NCI-H2196 (cell line): ENCODE measurements at regions not wholly inside any gene's neighbourhood (a gene's known extent, or its start where the extent isn't known, plus 50 kb on each side); places are given as distances from the start of the nearest gene placed in this dataset.

ENCODE experiments used
- DNase-seq: peaks from one replicate; lab custom pipeline; 2025; ENCODE audit not compliant: unreplicated experiment; lab: John Stamatoyannopoulos, UW

DNA sequence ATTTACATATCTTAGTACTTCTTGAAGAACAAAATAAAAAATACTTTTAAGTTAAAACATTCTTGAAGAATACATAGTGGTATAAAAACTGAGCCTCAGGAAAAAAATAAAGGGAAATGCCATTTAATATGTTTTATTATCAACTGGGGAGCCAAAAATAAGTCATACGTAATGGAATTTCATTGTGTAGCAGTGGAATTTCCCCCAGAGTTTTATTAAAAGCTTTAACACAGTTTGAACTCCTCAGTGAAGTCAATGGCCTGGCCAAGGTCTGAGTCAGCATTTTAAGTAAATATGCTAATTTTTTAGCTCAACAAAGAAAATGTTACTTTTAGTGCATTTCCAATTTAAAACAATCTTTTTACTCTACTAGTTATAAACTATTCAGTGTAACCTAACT, 350.1 kb upstream of the ATP2B1 start:
- DNase-seq: no peak

DNA sequence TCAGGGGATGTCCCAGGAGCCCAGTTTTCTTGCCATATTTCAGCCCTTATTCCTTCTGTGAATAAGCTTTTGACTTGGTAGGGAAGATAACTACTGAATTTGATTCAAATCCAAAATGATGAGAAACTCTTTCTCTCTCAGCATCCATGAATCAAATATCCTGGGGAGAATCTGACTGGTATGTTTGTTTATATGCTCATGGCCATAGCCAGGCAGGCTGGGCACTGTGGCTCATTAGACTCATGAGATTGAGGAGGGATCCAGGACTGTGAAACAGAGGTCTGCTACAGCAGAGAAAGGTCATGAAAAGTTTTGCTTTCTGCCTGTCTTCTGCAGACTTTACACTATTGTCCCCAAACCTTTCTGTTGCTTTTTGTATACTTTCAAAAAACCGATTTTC, 346.4 kb upstream of the ATP2B1 start:
- no peak for DNase-seq

DNA sequence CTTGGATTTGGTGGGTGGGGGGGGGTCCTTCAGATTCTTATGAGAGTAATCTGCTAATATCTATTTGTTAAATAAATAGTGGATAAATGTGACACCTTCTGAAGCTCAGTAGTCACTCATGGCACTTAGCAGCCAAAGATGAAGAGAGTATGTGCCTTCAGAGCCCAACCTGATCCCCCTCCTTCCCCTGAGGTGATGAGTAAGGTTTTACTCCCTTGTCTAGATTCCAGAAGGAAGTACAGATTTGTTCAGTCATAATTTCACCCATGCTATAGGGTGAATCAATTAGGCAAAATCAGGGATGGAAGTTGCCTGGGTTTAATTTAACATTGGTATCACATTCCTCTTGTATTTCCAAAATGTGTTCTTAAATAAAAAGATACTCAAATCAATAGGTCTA, 340.3 kb upstream of the ATP2B1 start:
- no peak for DNase-seq

DNA sequence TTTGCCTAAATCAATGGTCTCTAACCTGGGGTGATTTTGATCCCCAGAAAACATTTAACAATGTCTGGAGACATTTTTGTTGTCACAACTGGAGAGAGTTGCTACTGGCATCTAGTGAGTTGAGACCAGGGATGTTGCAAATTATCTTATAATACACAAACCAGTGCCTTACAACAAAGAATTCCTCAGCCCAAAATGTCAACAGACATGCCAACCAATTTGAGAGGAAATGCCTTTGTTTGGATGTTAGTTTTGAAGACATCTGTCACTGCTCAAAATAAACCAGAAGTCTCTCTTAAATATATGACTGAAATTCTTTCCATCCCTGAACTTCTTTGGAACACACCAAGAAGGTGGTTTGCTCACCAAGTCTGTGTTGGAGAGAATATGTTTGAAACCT, 336.9 kb upstream of the ATP2B1 start:
- DNase-seq: no peak

DNA sequence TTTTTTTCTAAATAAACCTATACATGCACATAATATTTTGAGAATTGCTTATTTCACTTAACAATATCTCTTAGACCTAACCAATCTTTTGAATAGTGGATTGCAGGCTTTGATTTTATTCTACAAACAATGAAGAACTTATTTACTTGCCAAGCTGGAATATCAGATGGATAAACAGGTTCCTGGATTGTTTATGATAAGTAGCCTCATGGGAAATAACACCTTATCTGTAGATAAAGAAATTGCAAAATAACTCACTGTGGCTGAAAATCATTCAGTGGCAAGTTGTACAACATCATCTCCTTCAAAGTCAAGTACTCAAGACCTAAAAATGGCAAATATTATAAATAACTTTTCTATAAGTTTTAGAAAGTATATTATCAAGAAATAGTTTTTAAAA, 335.4 kb upstream of the ATP2B1 start:
- DNase-seq: no peak

DNA sequence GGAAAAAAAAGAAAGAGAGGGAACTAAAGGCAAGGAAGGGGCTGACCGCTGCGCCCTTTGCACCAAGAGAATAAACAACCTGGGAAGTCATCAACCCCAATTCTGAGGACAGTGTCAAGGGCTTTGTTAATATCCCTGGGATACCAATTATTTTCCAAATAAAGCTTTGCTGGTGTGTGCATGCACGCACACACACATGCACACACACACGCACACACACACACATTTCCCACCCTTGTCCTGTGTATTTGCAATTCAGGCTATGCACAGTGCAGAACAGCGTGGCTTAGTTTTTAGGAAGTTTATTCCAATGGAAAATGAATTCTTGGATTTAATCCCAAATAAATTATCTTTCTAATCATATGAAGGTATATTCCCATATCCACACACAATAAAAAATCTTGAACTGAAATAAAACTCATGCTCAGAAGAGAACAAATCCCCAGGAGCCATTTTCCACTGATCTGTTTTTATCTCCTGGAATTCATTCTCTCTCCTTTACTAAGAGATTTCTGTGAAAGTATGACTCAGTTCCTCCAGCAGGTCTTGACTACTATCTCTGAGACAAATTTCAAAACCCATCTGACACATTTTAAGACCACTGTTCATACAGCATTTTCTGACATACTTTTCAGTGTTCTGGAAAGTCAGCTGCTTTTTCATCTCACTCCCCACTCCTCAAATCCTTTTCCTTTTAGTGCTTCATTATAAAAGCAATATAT, 334.4 kb upstream of the ATP2B1 start:
- DNase-seq: no peak

DNA sequence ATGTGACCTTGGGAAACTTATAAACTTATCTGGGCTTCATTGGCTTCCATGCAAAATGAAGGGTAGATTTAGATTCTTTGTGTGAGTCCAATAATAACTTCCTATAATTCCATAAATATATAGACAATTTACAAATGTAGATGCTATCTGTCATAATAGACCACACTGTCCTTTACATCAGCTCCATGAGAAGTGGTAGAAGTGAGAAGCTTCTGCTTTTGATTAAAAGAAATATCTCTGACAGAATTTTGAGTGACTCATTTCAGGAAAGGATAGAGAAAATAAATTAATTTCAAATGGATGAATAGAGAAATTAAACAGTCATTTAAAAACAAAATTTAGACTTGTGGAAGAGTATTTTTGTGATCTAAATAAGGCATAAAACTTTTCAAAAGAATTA, 329.7 kb upstream of the ATP2B1 start:
- no peak for DNase-seq

DNA sequence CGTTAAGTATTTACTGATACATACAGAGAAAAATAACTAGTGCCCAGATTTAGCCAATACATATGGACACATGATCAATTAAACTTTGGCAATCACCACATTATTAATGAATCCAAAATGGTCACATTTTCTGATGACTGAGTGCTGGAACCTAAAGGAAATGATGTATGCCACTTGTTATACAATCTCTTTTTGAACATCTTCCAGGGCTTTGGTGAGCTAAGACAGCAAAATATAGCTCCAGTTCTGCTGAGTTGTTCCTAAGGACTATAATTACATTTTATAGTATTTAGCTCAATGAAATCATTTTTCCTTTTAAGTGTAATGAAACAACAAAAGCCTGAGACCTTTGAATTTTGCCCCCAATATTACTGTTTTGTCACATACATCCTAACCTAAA, 329.1 kb upstream of the ATP2B1 start:
- DNase-seq: no peak

DNA sequence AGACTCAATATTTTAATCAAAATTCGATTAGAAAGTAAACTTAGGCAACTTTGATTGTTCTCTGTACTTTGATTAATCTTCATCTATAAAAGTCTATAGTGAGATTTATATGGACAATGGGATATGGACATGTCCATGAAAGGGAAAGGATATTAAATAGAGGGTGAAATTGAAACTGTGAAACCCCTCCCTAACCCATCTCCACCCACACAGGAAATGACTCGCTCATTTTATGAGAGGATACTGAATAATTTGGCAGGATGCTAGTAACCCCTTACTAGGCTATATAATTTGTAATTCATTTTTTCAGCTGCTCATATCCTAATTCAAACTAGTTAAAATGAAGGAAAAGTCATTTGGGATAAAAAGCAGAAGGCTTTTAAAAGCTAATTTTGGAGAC, 328.0 kb upstream of the ATP2B1 start:
- no peak for DNase-seq

DNA sequence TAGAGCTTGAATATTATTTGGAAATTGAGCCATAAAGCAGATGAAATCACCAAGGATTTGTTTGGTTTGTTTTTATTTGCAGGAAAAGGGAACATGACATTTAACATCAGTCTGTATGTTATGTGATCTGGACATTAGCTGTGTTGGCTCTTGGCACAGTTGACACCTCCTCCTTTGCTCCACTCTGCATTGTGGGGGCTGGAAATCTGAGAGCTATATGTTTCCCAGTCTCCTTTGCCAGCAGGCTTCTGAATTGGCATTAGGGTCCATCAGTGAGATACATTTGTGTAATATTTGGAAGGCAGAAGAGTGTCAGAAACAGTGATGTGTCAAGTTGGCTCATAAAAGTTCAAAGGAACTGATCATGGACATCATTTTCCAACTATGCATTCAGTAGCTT, 322.1 kb upstream of the ATP2B1 start:
- no peak for DNase-seq

DNA sequence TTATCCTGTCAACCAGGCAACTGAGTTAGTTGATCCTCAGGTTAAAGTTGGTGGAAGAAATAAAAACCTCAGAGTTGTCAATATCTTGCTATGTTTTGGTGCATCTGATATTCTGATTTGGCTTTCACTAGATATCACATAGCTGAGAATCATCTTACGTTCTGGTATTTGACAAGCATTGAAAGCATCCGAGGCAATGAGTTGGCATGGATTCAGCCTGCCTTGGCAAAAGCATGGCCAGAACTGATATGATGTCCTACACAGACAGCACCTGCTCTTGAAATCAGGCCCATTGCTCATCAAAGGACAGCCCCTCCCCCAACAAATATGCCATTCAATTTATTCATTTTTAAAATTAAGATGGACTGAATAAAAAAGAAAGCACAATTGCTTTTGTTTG, 320.7 kb upstream of the ATP2B1 start:
- DNase-seq: no peak

DNA sequence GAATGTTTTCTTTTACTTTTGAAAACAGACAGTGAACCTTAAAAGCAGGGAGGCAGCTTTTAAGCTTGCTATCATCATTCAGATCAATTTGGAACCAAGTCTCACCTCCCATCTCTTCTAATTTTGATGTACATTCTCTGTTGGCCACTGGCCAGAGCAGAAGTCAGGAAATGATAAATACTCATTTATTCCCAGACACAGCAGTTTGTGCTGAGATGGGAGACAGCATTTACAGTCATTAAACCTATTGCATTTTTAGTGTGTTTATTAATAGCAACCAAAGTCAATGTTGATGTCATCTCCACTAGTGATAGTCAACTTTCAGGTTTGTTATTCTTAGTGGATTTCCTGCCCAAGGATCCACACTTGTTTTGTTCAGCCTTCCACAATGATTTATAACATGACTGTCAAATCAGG, 320.0 kb upstream of the ATP2B1 start:
- no peak for DNase-seq

DNA sequence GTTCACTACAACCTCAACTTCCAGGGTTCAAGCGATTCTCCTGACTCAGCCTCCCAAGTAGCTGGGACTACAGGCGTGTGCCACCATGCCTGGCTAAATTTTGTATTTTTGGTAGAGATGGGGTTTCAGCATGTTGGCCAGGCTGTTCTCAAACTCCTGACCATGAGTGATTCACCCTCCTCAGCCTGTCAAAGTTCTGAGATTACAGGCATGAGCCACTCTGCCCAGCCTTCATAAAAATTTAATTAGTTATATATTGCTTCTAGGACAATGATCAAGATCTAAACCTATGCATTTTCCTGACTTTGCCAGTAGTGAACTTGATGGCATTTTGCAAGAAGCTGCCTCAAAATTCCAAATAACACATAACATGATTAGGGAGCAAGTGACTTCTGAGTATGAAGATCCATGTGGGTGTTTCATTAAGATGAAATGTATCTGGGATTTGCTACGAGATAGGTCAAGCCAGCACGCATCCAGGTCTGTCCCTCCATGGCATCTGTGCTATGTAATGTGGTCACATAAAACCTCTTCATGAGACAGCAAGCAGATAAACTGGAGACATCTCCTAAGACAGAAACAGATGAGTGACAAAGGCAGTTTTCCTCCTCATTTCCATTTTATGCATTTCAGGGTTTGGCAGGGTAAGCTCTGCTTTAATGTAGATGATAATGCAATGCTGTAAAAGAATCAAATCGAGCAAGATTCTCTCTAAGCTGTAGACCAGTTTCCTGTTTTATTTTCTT, 319.4 kb upstream of the ATP2B1 start:
- DNase-seq: no peak

DNA sequence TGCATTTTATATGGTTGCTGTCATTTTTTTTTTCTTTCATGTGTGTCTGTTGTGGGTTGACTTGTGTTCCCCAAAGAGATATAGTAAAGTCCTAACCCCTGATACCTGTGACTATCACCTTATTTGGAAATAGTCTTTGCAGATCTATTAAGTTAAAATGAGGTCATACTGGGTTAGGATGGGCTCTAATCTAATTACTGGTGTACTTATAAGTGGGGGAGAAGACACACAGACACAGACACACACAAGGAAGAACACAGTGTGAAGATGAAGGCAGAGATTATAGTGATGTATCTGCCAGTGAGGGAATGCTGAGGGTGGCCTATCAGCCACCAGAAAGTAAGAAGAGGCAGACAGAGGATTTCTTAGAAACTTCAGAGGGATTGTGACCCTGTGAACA, 318.4 kb upstream of the ATP2B1 start:
- no peak for DNase-seq

DNA sequence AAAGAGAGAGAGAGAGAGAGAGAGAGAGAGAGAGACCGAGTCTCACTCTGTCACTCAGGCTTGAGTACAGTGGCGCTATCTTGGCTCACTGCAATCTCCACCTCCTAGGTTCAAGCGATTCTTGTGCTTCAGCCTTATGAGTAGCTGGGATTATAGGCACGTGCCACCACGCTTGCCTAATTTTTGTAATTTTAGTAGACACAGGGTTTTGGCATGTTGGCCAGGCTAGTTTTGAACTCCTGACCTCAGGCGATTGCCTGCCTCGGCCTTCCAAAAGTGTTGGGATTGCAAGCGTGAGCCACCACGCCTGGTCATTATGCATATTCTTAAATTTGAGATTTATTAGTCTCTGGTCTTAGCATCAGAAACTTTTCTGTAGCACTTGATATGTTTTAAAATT, 317.9 kb upstream of the ATP2B1 start:
- DNase-seq: no peak

DNA sequence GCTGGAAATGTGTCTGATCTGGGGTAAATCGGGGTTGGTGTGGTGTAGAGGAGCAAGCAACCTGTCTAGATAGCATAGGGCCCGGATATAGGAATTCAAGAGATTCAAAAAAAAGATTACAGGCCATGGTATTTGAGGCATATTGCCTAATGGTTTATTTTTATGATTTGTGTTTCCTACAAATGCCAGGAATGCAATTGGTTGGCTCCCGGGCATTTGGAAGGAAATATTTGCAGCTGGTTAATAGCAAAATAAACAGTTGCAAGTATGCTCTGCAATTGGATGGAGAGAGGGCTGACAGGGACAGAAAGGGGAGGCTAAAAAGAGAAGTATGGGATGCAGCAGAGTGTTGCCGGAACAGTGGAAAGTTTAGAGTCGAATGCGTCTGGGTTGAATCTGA, 315.6 kb upstream of the ATP2B1 start:
- no peak for DNase-seq

DNA sequence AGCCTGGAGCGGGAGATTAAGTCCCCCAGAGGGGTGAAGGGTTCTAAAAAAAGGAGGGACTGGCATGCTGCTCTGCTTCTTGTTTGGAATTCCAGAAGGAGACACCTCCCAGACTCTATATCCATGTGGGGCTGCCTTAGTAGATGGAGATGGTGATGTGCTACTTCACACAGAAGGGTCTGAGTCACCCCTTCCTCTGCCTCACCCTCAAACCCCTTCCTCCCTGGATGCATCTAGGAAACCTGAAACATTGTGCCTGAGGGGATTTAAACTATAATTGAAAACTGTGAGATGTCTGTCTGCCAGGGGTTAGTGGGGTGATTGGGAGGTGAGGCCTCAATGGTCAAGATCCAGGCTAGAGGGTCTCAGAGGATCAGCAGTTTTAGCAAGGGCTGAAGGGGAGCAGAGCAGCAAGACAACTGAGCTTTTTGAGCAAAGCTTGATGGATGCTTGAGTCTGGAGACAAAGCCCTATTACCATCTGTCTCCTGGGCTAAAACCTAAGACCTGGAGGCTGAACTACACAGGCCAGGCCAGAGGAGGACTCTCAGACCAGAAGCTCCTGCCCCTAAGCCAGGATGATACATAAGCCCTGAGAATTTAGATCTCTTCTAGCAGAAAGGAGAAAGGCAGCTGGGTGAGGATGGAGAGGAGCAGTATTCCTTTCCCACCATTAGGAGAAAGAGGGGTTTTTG, 314.7 kb upstream of the ATP2B1 start:
- no peak for DNase-seq

DNA sequence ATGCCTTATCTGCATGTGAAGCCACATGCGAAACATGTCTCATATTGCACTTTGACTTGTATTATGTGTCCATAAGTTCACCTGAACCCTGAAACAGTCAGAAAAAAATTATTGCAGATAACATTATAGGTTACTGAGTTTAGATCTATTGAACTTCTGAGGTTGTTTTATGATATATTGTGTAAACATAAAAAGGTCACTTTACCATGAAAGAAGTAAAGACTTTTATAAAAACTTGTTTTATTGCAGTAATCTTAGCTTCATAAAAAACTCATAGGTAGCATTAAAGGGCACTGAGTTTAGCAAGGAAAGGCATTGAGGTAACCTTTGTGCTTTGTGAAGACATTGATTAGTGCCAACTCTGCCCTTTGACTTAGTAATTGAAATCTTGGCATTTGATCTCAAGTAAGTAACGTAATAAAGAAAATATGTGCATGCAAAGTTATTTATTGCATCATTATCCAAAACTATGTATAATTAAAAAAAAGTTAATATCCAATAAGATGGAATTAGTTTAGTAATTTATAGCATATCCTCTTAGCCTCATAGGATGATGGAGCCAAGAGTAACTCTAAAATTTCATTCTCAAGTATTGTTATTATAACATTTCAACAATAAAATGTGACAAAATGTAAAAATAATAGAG, 313.3 kb upstream of the ATP2B1 start:
- DNase-seq: no peak

DNA sequence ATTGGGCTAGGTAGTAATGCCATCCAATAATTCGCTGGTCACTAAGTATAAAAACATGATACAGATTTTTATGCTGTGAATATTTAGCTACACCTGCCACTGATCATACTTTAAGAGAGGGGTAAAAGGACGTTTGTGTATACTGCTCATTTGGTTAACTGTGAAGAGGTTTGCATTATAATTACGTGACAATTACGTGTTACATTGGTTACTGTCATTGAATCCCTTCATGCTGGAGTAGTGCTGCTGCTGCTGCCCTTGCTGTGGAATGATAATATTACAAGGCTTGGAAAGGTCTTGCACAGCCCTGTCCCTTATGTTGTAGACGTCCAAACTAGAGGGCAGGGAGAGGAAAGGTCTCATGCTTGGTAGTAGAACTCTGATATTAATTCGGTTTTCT, 312.2 kb upstream of the ATP2B1 start:
- DNase-seq: no peak

DNA sequence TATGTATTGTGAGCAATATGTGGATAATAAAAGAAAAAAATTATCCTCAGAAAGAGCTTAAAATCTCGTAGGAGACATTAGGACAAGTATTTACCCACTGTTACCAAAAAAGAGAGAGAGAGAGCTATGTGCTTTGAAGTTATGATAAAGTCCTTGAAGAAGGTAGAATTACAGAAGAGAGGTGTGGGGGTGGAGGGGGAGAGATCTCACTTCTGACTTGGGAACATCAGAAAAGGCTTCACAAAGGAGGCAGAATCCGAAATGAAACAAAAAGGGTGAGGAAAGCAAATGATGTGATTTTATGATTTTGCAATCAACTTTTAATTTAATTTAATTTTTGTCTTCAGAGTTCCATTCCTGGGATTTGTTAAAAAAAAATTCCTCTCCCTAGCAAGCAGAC, 311.8 kb upstream of the ATP2B1 start:
- DNase-seq: no peak

DNA sequence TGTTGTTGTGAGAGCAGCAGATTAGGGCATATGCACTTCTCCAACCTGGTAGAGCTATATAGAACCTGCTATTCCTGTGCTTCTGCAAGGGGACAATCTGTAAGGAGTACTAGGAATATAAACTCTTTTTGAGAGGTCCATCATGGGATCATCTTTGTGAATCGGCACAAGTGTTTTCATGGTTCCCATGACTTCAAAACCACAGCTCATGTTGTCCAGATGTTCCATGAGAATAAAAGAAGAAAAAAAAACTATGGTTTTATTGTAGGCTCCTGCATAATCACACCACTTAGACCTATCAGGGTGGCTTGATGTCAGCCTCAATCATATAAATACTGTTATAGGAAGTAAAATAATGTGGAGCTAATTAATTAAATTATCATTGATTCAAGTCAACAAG, 311.4 kb upstream of the ATP2B1 start:
- DNase-seq: no peak

DNA sequence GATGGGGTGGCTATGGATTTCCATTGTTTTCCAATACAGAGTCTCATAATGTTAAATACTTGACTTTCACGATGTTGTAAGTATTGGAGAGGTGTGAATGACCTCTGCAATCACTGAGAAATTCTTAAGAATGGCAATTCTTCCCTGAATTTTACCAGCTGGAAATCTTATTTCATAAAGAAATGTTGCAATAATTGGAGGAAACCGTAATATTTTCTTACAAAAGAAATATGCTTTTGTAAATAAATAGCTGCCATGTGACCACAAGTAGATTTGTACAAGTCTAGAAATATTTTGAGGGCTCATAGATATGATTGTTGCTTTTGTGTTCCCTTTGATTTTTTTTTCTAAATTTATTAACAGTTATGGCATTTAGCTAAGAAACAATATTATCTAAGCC, 308.7 kb upstream of the ATP2B1 start:
- DNase-seq: no peak
